ENCODE measurements at regions not wholly inside any gene's neighbourhood (a gene's known extent, or its start where the extent isn't known, plus 50 kb on each side); places are given as distances from the start of the nearest gene placed in this dataset.

DNA sequence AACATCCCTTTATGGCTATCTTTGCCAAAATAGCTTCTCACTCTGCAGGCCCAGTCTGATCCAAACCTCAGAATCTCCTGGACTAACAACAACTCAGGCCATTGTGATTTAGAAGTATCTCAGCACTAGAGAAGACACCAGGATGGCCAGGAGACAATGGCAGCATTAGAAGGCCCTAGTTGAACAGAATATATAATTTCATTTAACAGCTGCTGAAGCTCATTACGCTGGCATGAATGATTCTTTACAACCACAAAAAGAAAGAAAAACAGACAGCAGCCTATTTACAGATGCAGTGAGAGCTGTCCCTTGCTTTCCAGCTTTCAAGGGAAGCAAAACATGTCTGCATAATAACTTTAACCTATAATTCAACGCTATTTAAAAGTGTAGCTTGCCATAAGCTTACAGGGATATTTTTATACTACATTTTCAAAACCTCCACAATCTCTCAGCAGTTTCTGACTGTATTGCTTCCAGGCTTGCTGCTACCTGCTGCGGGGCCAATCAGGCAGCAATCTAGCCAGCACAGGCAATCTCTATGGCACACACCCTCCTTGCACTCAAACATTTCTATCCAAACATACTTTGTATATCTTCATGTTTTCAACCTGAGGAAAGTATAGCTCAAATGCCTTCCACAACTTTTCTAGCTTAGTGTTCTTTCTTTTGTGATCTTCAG is 107.3 kb downstream of the OGFRL1 start:
- H3K36me3 ChIP-seq (ENCODE audit: control insufficient read depth, insufficient read depth, low read length), result peaks cover 2% of the 10 kb centered on the region
- no peaks in the 10 kb centered on the region for H3K4me1 ChIP-seq (ENCODE audit: control insufficient read depth, insufficient read depth, low read length)
- no peak for DNase-seq
- H3K27me3 ChIP-seq (ENCODE audit: control insufficient read depth, insufficient read depth, low read length), result no peaks in the 10 kb centered on the region
- WGBS (ENCODE audit: insufficient coverage, low lambda C conversion rate), result no CpG with 5 or more reads among the region's 3 CpGs
- no peak overlapping the region for H3K27ac ChIP-seq (ENCODE audit: low read length)
- H3K9me3 ChIP-seq (ENCODE audit: control insufficient read depth, low read depth, low read length), result no peaks in the 10 kb centered on the region
- no peak overlapping the region for H3K4me3 ChIP-seq (ENCODE audit: low read length)

DNA sequence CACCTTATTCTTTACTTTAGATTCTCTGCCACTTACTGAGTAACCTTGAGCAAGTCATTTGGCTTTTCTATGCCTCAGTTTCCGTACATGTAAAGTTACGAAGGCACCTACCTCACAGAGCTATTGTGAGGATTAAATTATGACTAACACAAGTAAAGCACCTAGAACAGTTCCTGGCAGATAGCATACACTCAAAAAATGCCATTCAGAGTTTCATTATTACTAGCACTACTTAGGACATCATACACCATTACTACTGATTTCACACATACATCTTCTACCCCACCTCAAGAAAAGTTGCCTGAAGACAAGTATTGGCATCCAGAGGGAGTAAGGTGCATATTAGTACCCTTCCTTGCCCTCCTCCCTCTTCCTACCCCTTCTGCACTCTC is 107.8 kb downstream of the OGFRL1 start:
- Histone ChIP-seq H3K27ac (ENCODE audit: low read length) (no peak overlapping the region), H3K4me1 (ENCODE audit: control insufficient read depth, insufficient read depth, low read length) (no peaks in the 10 kb centered on the region), H3K36me3 (ENCODE audit: control insufficient read depth, insufficient read depth, low read length) (peaks cover 2% of the 10 kb centered on the region), H3K27me3 (ENCODE audit: control insufficient read depth, insufficient read depth, low read length) (no peaks in the 10 kb centered on the region), H3K4me3 (ENCODE audit: low read length) (no peak overlapping the region), H3K9me3 (ENCODE audit: control insufficient read depth, low read depth, low read length) (no peaks in the 10 kb centered on the region)
- no peak for DNase-seq
- no CpG with 5 or more reads among the region's 2 CpGs for WGBS (ENCODE audit: insufficient coverage, low lambda C conversion rate)

DNA sequence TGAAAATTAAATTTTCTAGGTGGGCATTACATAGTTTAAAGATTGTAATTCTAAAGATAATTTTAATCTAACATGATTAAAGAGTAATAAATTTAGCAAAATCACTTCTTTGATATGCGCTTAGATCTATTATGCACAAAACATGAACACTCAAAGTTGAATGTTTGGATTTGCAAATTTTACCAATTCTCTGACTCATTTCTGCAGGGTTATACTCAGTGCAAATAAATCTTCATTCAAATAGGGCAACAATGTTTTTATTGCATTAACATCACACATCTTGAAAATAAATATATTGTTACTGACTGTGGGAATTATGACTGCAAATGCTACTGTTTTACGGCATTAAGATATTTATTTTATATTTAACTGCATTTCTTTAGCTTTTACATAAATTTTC is 110.7 kb downstream of the OGFRL1 start:
- Histone ChIP-seq H3K9me3 (ENCODE audit: control insufficient read depth, low read depth, low read length) (no peaks in the 10 kb centered on the region), H3K27ac (ENCODE audit: low read length) (no peak overlapping the region)
- 90% methylated on average over 2 of the region's 2 CpGs for WGBS (ENCODE audit: insufficient coverage, low lambda C conversion rate)

GRCh38 chr6:71400852-71401251 is 112.2 kb downstream of the OGFRL1 start:
- no peak for DNase-seq
- Histone ChIP-seq H3K27me3 (ENCODE audit: control insufficient read depth, insufficient read depth, low read length) (no peaks in the 10 kb centered on the region), H3K4me3 (ENCODE audit: low read length) (no peak overlapping the region), H3K27ac (ENCODE audit: low read length) (no peak overlapping the region), H3K4me1 (ENCODE audit: control insufficient read depth, insufficient read depth, low read length) (peaks cover 5% of the 10 kb centered on the region), H3K9me3 (ENCODE audit: control insufficient read depth, low read depth, low read length) (no peaks in the 10 kb centered on the region), H3K36me3 (ENCODE audit: control insufficient read depth, insufficient read depth, low read length) (peaks cover 2% of the 10 kb centered on the region)

More for the DNA sequence above, 110.7 kb downstream of the OGFRL1 start:
- H3K4me1 ChIP-seq (ENCODE audit: control insufficient read depth, insufficient read depth, low read length), result no peaks in the 10 kb centered on the region
- H3K27me3 ChIP-seq (ENCODE audit: control insufficient read depth, insufficient read depth, low read length), result no peaks in the 10 kb centered on the region
- peaks cover 2% of the 10 kb centered on the region for H3K36me3 ChIP-seq (ENCODE audit: control insufficient read depth, insufficient read depth, low read length)
- DNase-seq, result no peak
- H3K4me3 ChIP-seq (ENCODE audit: low read length), result no peak overlapping the region

DNA sequence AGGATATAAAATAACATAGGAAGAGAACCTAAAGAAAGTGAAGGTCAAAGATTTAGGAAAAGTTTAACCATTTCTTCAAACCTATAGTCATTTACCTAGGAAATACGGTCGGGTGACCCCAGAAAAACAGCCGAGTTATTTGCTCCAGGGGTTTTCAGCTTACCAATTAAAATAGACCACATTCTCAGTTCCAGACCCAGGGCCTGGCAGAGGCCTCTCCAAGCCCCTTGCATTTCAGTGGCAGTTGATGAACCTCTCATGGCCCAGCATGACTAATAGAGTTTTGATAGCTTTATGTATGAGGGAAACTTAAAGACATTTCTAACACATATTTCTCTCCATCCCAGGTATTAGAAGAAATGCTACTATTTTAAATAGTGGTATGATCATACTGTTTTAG is 113.5 kb downstream of the OGFRL1 start:
- Histone ChIP-seq H3K27me3 (ENCODE audit: control insufficient read depth, insufficient read depth, low read length) (no peaks in the 10 kb centered on the region), H3K4me3 (ENCODE audit: low read length) (no peak overlapping the region), H3K27ac (ENCODE audit: low read length) (no peak overlapping the region), H3K36me3 (ENCODE audit: control insufficient read depth, insufficient read depth, low read length) (peaks cover 2% of the 10 kb centered on the region), H3K9me3 (ENCODE audit: control insufficient read depth, low read depth, low read length) (no peaks in the 10 kb centered on the region), H3K4me1 (ENCODE audit: control insufficient read depth, insufficient read depth, low read length) (peaks cover 5% of the 10 kb centered on the region)
- no peak for DNase-seq
- WGBS (ENCODE audit: insufficient coverage, low lambda C conversion rate), result no CpG with 5 or more reads among the region's 3 CpGs

GRCh38 chr6:71403422-71404134 is 115.0 kb downstream of the OGFRL1 start:
- peak in 1 of 2 donors; percentile 8 for DNase-seq
- Histone ChIP-seq H3K36me3 (ENCODE audit: control insufficient read depth, insufficient read depth, low read length) (no peaks in the 10 kb centered on the region), H3K4me3 (ENCODE audit: low read length) (no peak overlapping the region), H3K27me3 (ENCODE audit: control insufficient read depth, insufficient read depth, low read length) (no peaks in the 10 kb centered on the region), H3K27ac (ENCODE audit: low read length) (peak overlapping the region; percentile 31), H3K9me3 (ENCODE audit: control insufficient read depth, low read depth, low read length) (no peaks in the 10 kb centered on the region), H3K4me1 (ENCODE audit: control insufficient read depth, insufficient read depth, low read length) (peaks cover 5% of the 10 kb centered on the region)
- WGBS (ENCODE audit: insufficient coverage, low lambda C conversion rate), result 47% methylated on average over 3 of the region's 9 CpGs

GRCh38 chr6:71404145-71404966 is 115.7 kb downstream of the OGFRL1 start:
- H3K4me1 ChIP-seq (ENCODE audit: control insufficient read depth, insufficient read depth, low read length), result peaks cover 5% of the 10 kb centered on the region
- WGBS (ENCODE audit: insufficient coverage, low lambda C conversion rate), result 53% methylated on average over 2 of the region's 4 CpGs

DNA sequence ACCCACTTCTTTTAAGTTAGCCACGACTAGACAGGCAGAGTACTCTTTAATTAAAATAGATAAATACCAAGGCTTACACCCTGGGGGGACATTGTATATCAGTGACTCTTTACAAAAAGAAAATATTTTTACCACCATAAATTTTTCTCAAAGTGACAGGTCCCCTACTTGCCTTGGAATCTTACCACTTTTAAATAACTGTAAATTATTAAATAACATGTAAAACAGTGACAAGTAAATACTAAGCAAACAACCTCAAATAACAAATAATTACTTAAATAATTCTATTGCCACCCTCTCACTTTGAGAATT is 116.3 kb downstream of the OGFRL1 start:
- peaks cover 5% of the 10 kb centered on the region for H3K4me1 ChIP-seq (ENCODE audit: control insufficient read depth, insufficient read depth, low read length)
- DNase-seq, result no peak
- H3K9me3 ChIP-seq (ENCODE audit: control insufficient read depth, low read depth, low read length), result no peaks in the 10 kb centered on the region
- no peak overlapping the region for H3K4me3 ChIP-seq (ENCODE audit: low read length)
- no peaks in the 10 kb centered on the region for H3K27me3 ChIP-seq (ENCODE audit: control insufficient read depth, insufficient read depth, low read length)
- no peaks in the 10 kb centered on the region for H3K36me3 ChIP-seq (ENCODE audit: control insufficient read depth, insufficient read depth, low read length)
- WGBS (ENCODE audit: insufficient coverage, low lambda C conversion rate), result 20% methylated on average over 1 of the region's 1 CpG
- peak overlapping the region; percentile 18 for H3K27ac ChIP-seq (ENCODE audit: low read length)

More at GRCh38 chr6:71404145-71404966, 115.7 kb downstream of the OGFRL1 start:
- Histone ChIP-seq H3K27ac (ENCODE audit: low read length) (peak overlapping the region; percentile 31), H3K27me3 (ENCODE audit: control insufficient read depth, insufficient read depth, low read length) (no peaks in the 10 kb centered on the region), H3K9me3 (ENCODE audit: control insufficient read depth, low read depth, low read length) (no peaks in the 10 kb centered on the region), H3K4me3 (ENCODE audit: low read length) (no peak overlapping the region), H3K36me3 (ENCODE audit: control insufficient read depth, insufficient read depth, low read length) (no peaks in the 10 kb centered on the region)
- peak in 1 of 2 donors; percentile 18 for DNase-seq

DNA sequence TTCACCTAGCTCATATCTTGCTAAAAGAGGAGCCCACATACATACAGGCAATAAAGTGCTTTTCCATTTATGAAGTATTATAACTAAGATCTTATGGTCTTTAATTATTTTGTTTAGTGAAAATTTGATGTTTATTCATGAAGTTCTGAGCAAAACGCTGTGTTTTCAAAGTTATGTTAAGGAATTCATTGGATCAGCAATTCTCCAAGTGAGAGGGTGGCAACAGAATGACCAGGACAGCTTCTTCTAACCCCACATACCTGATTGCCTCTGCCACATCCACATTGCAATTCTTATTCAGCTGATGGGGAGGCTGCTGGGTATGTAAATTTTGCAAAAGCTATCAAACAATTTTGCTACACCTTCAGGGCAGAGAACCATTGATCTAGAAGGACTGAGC is 116.8 kb downstream of the OGFRL1 start:
- Histone ChIP-seq H3K4me1 (ENCODE audit: control insufficient read depth, insufficient read depth, low read length) (peaks cover 5% of the 10 kb centered on the region), H3K27ac (ENCODE audit: low read length) (no peak overlapping the region)

DNA sequence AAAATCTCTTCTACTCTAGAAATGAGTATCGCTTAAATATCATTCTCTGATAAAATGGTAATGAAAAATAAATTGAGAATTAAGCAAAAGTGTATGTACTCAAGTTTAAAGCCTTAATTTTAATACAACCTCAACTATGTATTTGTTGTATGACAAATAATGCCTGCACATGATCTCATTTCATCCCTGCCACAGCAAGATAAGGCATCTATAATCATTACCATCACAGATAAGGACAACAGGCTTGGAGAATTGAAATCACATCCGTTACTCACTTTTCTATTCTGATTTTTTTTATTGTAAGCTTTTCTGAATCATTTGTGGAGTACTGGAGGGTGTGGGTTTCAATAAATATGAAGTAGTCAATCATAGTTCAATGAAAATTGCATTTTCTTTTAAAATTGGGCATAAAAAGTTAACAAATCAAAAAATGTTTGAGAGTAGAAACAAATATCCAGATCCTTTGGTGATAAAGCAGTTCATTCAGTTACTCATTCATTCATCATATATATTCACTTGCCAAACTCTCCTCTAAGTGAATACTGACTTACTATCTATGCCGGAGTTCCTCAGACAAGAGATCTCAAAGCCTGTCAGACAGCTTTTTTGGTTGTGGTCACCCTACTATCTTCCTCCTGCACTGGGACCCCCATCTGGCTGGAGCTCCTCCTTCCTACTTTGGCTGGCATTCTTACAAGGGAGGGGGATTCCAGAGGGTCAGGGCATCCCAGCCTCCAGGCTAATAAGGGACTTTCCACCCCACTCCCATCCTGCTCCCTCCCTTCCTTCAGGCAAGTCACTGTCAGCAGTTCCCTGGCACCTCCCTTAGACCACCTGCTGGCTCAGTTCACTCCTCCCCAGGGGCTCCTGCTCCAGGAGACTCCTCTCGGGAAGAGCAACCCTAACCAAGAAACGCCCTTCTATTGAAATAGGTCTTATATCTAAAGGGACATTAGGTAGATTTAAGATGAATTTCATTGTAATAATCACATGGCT is 118.6 kb downstream of the OGFRL1 start:
- DNase-seq, result no peak
- H3K9me3 ChIP-seq (ENCODE audit: control insufficient read depth, low read depth, low read length), result no peaks in the 10 kb centered on the region
- peaks cover 5% of the 10 kb centered on the region for H3K4me1 ChIP-seq (ENCODE audit: control insufficient read depth, insufficient read depth, low read length)
- H3K4me3 ChIP-seq (ENCODE audit: low read length), result no peak overlapping the region
- H3K36me3 ChIP-seq (ENCODE audit: control insufficient read depth, insufficient read depth, low read length), result no peaks in the 10 kb centered on the region
- H3K27me3 ChIP-seq (ENCODE audit: control insufficient read depth, insufficient read depth, low read length), result no peaks in the 10 kb centered on the region
- H3K27ac ChIP-seq (ENCODE audit: low read length), result no peak overlapping the region
- WGBS (ENCODE audit: insufficient coverage, low lambda C conversion rate), result 93% methylated on average over 3 of the region's 5 CpGs

More for the DNA sequence above, 116.8 kb downstream of the OGFRL1 start:
- Histone ChIP-seq H3K4me3 (ENCODE audit: low read length) (no peak overlapping the region), H3K27me3 (ENCODE audit: control insufficient read depth, insufficient read depth, low read length) (no peaks in the 10 kb centered on the region), H3K36me3 (ENCODE audit: control insufficient read depth, insufficient read depth, low read length) (no peaks in the 10 kb centered on the region), H3K9me3 (ENCODE audit: control insufficient read depth, low read depth, low read length) (no peaks in the 10 kb centered on the region)
- no peak for DNase-seq
- 38% methylated on average over 1 of the region's 1 CpG for WGBS (ENCODE audit: insufficient coverage, low lambda C conversion rate)
